NCI-H2081 (cell line): ENCODE measurements at regions not wholly inside any gene's neighbourhood (a gene's known extent, or its start where the extent isn't known, plus 50 kb on each side); places are given as distances from the start of the nearest gene placed in this dataset.
"Not testable (repeated sequence)": the region's sequence is repeated elsewhere in the genome, so short reads cannot be mapped to it uniquely, and the experiment has no call there.

Source experiments
- DNase-seq, 2 experiments: peaks; one replicate each; lab custom pipeline; 2025; lab: John Stamatoyannopoulos, UW

- DNase-seq, result no peak
These were observed 198.1 kb downstream of the CSNK1G3 start for GRCh38 chr5:123710031-123710430.

- DNase-seq, result no peak
These were observed 197.4 kb downstream of the CSNK1G3 start for GRCh38 chr5:123709422-123709821.

- DNase-seq, result no peak
These were observed 196.3 kb downstream of the CSNK1G3 start for GRCh38 chr5:123708074-123708806.

GRCh38 chr5:123706531-123706930 is 194.6 kb downstream of the CSNK1G3 start:
- no peak for DNase-seq

GRCh38 chr5:123705741-123706140 is 193.8 kb downstream of the CSNK1G3 start:
- no peak for DNase-seq

GRCh38 chr5:123701511-123702200 is 189.7 kb downstream of the CSNK1G3 start:
- no peak for DNase-seq

GRCh38 chr5:123700624-123701287 is 188.8 kb downstream of the CSNK1G3 start:
- DNase-seq, result no peak

GRCh38 chr5:123699571-123699970 is 187.6 kb downstream of the CSNK1G3 start:
- DNase-seq, result no peak

- DNase-seq, result not testable (repeated sequence)
These were observed 187.0 kb downstream of the CSNK1G3 start for GRCh38 chr5:123698937-123699336.

- DNase-seq, result no peak
These were observed 185.0 kb downstream of the CSNK1G3 start for GRCh38 chr5:123696921-123697341.

GRCh38 chr5:123690821-123691220 is 178.8 kb downstream of the CSNK1G3 start:
- no peak for DNase-seq

- DNase-seq, result no peak
These were observed 169.1 kb downstream of the CSNK1G3 start for GRCh38 chr5:123681061-123681460.

- DNase-seq, result peak in 1 of 2 experiments; percentile 18
These were observed 161.1 kb downstream of the CSNK1G3 start for GRCh38 chr5:123673107-123673506.

GRCh38 chr5:123671711-123672456 is 159.9 kb downstream of the CSNK1G3 start:
- no peak for DNase-seq

GRCh38 chr5:123671042-123671441 is 159.1 kb downstream of the CSNK1G3 start:
- DNase-seq, result peak; percentile 50 to 53
